ENCODE measurements at regions not wholly inside any gene's neighbourhood (a gene's known extent, or its start where the extent isn't known, plus 50 kb on each side); places are given as distances from the start of the nearest gene placed in this dataset.

DNA sequence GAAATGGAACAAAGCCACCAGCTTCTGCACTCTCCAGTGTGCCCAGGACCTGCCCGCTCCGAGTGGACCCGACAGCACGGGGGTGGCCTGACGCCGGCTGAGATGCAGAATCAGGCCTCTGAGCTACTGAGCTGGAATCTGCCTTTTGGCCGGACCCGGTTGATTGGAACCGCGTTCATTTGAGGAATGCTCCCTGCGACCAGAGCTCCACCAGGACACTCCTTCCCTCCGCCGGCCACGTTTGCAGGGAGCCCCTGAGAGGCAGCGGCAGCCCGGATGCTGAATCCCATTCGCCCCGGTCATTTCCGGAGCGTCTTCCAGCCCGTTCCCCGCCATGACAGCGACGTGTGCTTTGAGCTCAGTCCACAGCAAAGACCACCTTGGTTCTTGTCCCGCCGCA lies 392.7 kb downstream of the THBS2 start:
- Histone ChIP-seq H3K36me3 (replicated peaks in 1 of 2; ENCODE audit: control extremely low read depth in 1 of 2, control insufficient read depth in 1 of 2, extremely low read depth in 1 of 2, insufficient read depth in 2 of 2, low read length in 1 of 2) (no peaks in the 10 kb centered on the region), H3K4me2 (replicated peaks; ENCODE audit: low read depth, low read length, poor library complexity, severe bottlenecking) (no peak overlapping the region), H3K9ac (ENCODE audit: low read length) (no peak overlapping the region), H3K79me2 (ENCODE audit: control insufficient read depth, insufficient read depth, low read length) (no peaks in the 10 kb centered on the region), H3K4me3 (ENCODE audit: control extremely low read depth in 1 of 5, extremely low read depth in 1 of 5, insufficient read depth in 1 of 5, low read depth in 2 of 5, low read length in 4 of 5) (no peak overlapping the region), H4K20me1 (ENCODE audit: control insufficient read depth, insufficient read depth, low read length, poor library complexity, severe bottlenecking) (no peaks in the 10 kb centered on the region), H3K9me3 (ENCODE audit: control extremely low read depth in 1 of 3, control insufficient read depth in 2 of 3, insufficient read depth in 1 of 3, low read length in 2 of 3) (peaks cover 0 to 3% (median 0%) of the 10 kb centered on the region in 3 donors), H3K27ac (ENCODE audit: low read length in 2 of 2) (no peak overlapping the region), H3K27me3 (replicated peaks in 1 of 4; ENCODE audit: control extremely low read depth in 1 of 4, control insufficient read depth in 3 of 4, insufficient read depth in 4 of 4, low read length in 3 of 4) (no peaks in the 10 kb centered on the region), H2AFZ (ENCODE audit: insufficient read depth, low read depth, low read length, poor library complexity, severe bottlenecking) (no peak overlapping the region), H3K4me1 (ENCODE audit: control insufficient read depth in 2 of 2, insufficient read depth in 2 of 2, low read length in 2 of 2) (no peaks in the 10 kb centered on the region)
- ATAC-seq (ENCODE audit: low read depth), result no peak
- H3K4me3 Mint-ChIP-seq, result no peak overlapping the region
- 88% methylated on average over 26 of the region's 26 CpGs for WGBS (ENCODE audit: insufficient coverage)
- DNase-seq, result no peak
- TF ChIP-seq EZH2 (IDR thresholded peaks at IDR 0.05; ENCODE audit: borderline replicate concordance, insufficient read depth, low read depth, low read length, poor library complexity, severe bottlenecking), result no peak
- TF ChIP-seq, protein P1, sequence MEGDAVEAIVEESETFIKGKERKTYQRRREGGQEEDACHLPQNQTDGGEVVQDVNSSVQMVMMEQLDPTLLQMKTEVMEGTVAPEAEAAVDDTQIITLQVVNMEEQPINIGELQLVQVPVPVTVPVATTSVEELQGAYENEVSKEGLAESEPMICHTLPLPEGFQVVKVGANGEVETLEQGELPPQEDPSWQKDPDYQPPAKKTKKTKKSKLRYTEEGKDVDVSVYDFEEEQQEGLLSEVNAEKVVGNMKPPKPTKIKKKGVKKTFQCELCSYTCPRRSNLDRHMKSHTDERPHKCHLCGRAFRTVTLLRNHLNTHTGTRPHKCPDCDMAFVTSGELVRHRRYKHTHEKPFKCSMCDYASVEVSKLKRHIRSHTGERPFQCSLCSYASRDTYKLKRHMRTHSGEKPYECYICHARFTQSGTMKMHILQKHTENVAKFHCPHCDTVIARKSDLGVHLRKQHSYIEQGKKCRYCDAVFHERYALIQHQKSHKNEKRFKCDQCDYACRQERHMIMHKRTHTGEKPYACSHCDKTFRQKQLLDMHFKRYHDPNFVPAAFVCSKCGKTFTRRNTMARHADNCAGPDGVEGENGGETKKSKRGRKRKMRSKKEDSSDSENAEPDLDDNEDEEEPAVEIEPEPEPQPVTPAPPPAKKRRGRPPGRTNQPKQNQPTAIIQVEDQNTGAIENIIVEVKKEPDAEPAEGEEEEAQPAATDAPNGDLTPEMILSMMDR (IDR thresholded peaks at IDR 0.05), result no peak
- no peaks in the 10 kb centered on the region for H3K27me3 Mint-ChIP-seq
- H3K4me1 Mint-ChIP-seq, result no peaks in the 10 kb centered on the region
- intact Hi-C loops (cut with micrococcal nuclease), result no loop called here
- POLR2A ChIA-PET, result no interaction called here
- CTCF ChIA-PET, result no interaction called here
- H3K27ac Mint-ChIP-seq, result no peak overlapping the region
- no peaks in the 10 kb centered on the region for H3K9me3 Mint-ChIP-seq (ENCODE audit: insufficient read depth)

DNA sequence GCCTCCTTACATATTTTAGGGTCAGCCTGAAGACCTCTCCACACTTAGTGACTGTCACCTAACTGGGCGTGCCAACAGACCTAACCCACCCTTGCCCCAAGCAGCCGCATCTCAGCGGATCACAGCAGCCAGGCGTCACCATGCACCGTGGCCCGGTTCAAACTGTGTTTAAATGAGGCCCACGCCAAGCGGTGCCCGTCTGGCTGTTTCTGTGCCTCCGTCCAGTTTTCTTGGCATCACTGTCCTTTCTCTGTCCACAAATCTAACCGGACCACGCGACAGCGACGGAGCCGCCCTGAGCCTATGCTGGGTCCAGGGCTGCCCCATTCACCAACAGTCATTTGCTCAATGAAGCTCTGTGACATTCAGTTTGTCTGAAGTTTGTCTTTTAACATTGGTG lies 393.3 kb downstream of the THBS2 start:
- Histone ChIP-seq H3K79me2 (ENCODE audit: control insufficient read depth, insufficient read depth, low read length) (no peaks in the 10 kb centered on the region), H4K20me1 (ENCODE audit: control insufficient read depth, insufficient read depth, low read length, poor library complexity, severe bottlenecking) (no peaks in the 10 kb centered on the region), H2AFZ (ENCODE audit: insufficient read depth, low read depth, low read length, poor library complexity, severe bottlenecking) (no peak overlapping the region), H3K9me3 (ENCODE audit: control extremely low read depth in 1 of 3, control insufficient read depth in 2 of 3, insufficient read depth in 1 of 3, low read length in 2 of 3) (peaks cover 0 to 3% (median 0%) of the 10 kb centered on the region in 3 donors), H3K27me3 (replicated peaks in 1 of 4; ENCODE audit: control extremely low read depth in 1 of 4, control insufficient read depth in 3 of 4, insufficient read depth in 4 of 4, low read length in 3 of 4) (no peaks in the 10 kb centered on the region), H3K27ac (ENCODE audit: low read length in 2 of 2) (no peak overlapping the region), H3K4me2 (replicated peaks; ENCODE audit: low read depth, low read length, poor library complexity, severe bottlenecking) (no peak overlapping the region), H3K9ac (ENCODE audit: low read length) (no peak overlapping the region), H3K36me3 (replicated peaks in 1 of 2; ENCODE audit: control extremely low read depth in 1 of 2, control insufficient read depth in 1 of 2, extremely low read depth in 1 of 2, insufficient read depth in 2 of 2, low read length in 1 of 2) (no peaks in the 10 kb centered on the region), H3K4me3 (ENCODE audit: control extremely low read depth in 1 of 5, extremely low read depth in 1 of 5, insufficient read depth in 1 of 5, low read depth in 2 of 5, low read length in 4 of 5) (no peak overlapping the region), H3K4me1 (ENCODE audit: control insufficient read depth in 2 of 2, insufficient read depth in 2 of 2, low read length in 2 of 2) (no peaks in the 10 kb centered on the region)
- Mint-ChIP-seq H3K4me1 (no peaks in the 10 kb centered on the region), H3K27ac (no peak overlapping the region), H3K4me3 (no peak overlapping the region), H3K27me3 (no peaks in the 10 kb centered on the region), H3K9me3 (ENCODE audit: insufficient read depth) (no peaks in the 10 kb centered on the region)
- ATAC-seq (ENCODE audit: low read depth), result no peak
- WGBS (ENCODE audit: insufficient coverage), result 98% methylated on average over 9 of the region's 16 CpGs
- DNase-seq, result no peak
- POLR2A ChIA-PET, result no interaction called here
- TF ChIP-seq, protein P1 (IDR thresholded peaks at IDR 0.05), result no peak
- no peak for TF ChIP-seq EZH2 (IDR thresholded peaks at IDR 0.05; ENCODE audit: borderline replicate concordance, insufficient read depth, low read depth, low read length, poor library complexity, severe bottlenecking)
- CTCF ChIA-PET, result no interaction called here
- intact Hi-C loops (cut with micrococcal nuclease), result no loop called here

Data from B cell (primary cell).